Neural progenitor cell (in vitro differentiated cells): ENCODE measurements at regions not wholly inside any gene's neighbourhood (a gene's known extent, or its start where the extent isn't known, plus 50 kb on each side); places are given as distances from the start of the nearest gene placed in this dataset.
"Not testable (repeated sequence)": the region's sequence is repeated elsewhere in the genome, so short reads cannot be mapped to it uniquely, and the experiment has no call there.

ENCODE experiments used
- DNase-seq: peaks from one replicate; pipeline ENCODE4 v3.0.0-alpha.2; 2016; ENCODE audit warnings: low spot score
- H2AFZ ChIP-seq: fragments of 200-600 bp; sonication (generic); replicated peaks from 2 replicates; pipeline ENCODE4 v1.6.1; 2016; ENCODE audit warnings: antibody characterized with exemption
- H3F3A ChIP-seq: fragments of 200-600 bp; sonication (generic); 2 replicates; pipeline ENCODE4 v1.6.1; 2016; ENCODE audit warnings: antibody characterized with exemption, low read depth
- H3K27ac ChIP-seq: fragments of 200-600 bp; sonication (generic); 2 replicates; pipeline ENCODE4 v1.5.1; 2016; ENCODE audit warnings: mild to moderate bottlenecking
- H3K27me3 ChIP-seq: fragments of 200-600 bp; sonication (generic); 2 replicates; pipeline ENCODE4 v1.6.1; 2016; ENCODE audit warnings: mild to moderate bottlenecking, moderate library complexity
- H3K36me3 ChIP-seq: fragments of 200-600 bp; sonication (generic); 2 replicates; pipeline ENCODE4 v1.5.1; 2016
- H3K4me1 ChIP-seq: fragments of 200-600 bp; sonication (generic); 2 replicates; pipeline ENCODE4 v1.6.1; 2016; ENCODE audit warnings: mixed run types
- H3K4me2 ChIP-seq: fragments of 200-600 bp; sonication (generic); 2 replicates; pipeline ENCODE4 v1.6.1; 2016
- H3K4me3 ChIP-seq: fragments of 200-600 bp; sonication (generic); 2 replicates; pipeline ENCODE4 v1.5.1; 2016
- H3K79me2 ChIP-seq: fragments of 200-600 bp; sonication (generic); 2 replicates; pipeline ENCODE4 v1.6.1; 2016; ENCODE audit warnings: low read depth
- H3K9ac ChIP-seq: fragments of 200-600 bp; sonication (generic); 2 replicates; pipeline ENCODE4 v1.6.1; 2016
- H3K9me3 ChIP-seq: fragments of 200-600 bp; sonication (generic); 2 replicates; pipeline ENCODE4 v1.5.1; 2016; ENCODE audit warnings: low read depth
- H4K20me1 ChIP-seq: fragments of 200-600 bp; sonication (generic); 2 replicates; pipeline ENCODE4 v1.6.1; 2016; ENCODE audit warnings: low read depth
- H3K27ac Mint-ChIP-seq: 3 replicates; pipeline ENCODE4 v1.8.0; 2021; ENCODE audit warnings: mixed read lengths
- H3K27me3 Mint-ChIP-seq: 2 replicates; pipeline ENCODE4 v1.8.0; 2022; ENCODE audit warnings: low read depth, mild to moderate bottlenecking, inconsistent platforms, moderate library complexity, mixed read lengths; ENCODE audit not compliant: insufficient read depth
- H3K36me3 Mint-ChIP-seq: 3 replicates; pipeline ENCODE4 v1.8.0; 2021; ENCODE audit warnings: mixed read lengths
- H3K4me1 Mint-ChIP-seq: 3 replicates; pipeline ENCODE4 v1.8.0; 2021; ENCODE audit warnings: mixed read lengths
- H3K4me3 Mint-ChIP-seq: 3 replicates; pipeline ENCODE4 v1.8.0; 2021; ENCODE audit warnings: mild to moderate bottlenecking, moderate library complexity, mixed read lengths
- H3K9me3 Mint-ChIP-seq: 3 replicates; pipeline ENCODE4 v1.8.0; 2020; ENCODE audit warnings: mixed read lengths
- CTCF ChIP-seq: fragments of 200-600 bp; sonication (generic); IDR thresholded peaks from 2 replicates; pipeline ENCODE4 v1.5.1; 2017; ENCODE audit warnings: antibody characterized with exemption, mild to moderate bottlenecking
- EZH2 ChIP-seq: fragments of 200-600 bp; sonication (generic); IDR thresholded peaks from 2 replicates; pipeline ENCODE4 v1.6.1; 2017; ENCODE audit warnings: antibody characterized with exemption, mild to moderate bottlenecking, moderate library complexity
- EZH2phosphoT487 ChIP-seq: fragments of 200-600 bp; sonication (generic); IDR thresholded peaks from 2 replicates; pipeline ENCODE4 v1.6.1; 2017; ENCODE audit warnings: antibody characterized with exemption

- peaks cover under 1% of the 10 kb centered on the region for H3K9me3 ChIP-seq
- H3K36me3 Mint-ChIP-seq: no peaks in the 10 kb centered on the region
- H3K4me3 Mint-ChIP-seq: no peak overlapping the region
- no peak overlapping the region for H3K27ac Mint-ChIP-seq
- no peak overlapping the region for H3K9ac ChIP-seq
- no peaks in the 10 kb centered on the region for H3K4me1 ChIP-seq
- no peak for DNase-seq
- no peak for TF ChIP-seq CTCF
- no peak for TF ChIP-seq EZH2
- no peaks in the 10 kb centered on the region for H3K79me2 ChIP-seq
- H4K20me1 ChIP-seq: no peaks in the 10 kb centered on the region
- H3K4me2 ChIP-seq: no peak overlapping the region
- H3K9me3 Mint-ChIP-seq: peaks cover 41% of the 10 kb centered on the region
- no peak overlapping the region for H3K27ac ChIP-seq
- no peak overlapping the region for H2AFZ ChIP-seq
- no peak overlapping the region for H3K4me3 ChIP-seq
- peaks cover 2% of the 10 kb centered on the region for H3K27me3 Mint-ChIP-seq
- no peaks in the 10 kb centered on the region for H3K36me3 ChIP-seq
- H3F3A ChIP-seq: no peaks in the 10 kb centered on the region
- no peaks in the 10 kb centered on the region for H3K27me3 ChIP-seq
- no peaks in the 10 kb centered on the region for H3K4me1 Mint-ChIP-seq
Observed at GRCh38 chr20:30489614-30490003, 767.9 kb upstream of the DEFB115 start.

- no peaks in the 10 kb centered on the region for H4K20me1 ChIP-seq
- Mint-ChIP-seq H3K27ac (no peak overlapping the region), H3K36me3 (no peaks in the 10 kb centered on the region), H3K9me3 (peaks cover 39% of the 10 kb centered on the region), H3K27me3 (no peaks in the 10 kb centered on the region), H3K4me1 (no peaks in the 10 kb centered on the region), H3K4me3 (no peak overlapping the region)
- no peak overlapping the region for H3K9ac ChIP-seq
- no peaks in the 10 kb centered on the region for H3K4me1 ChIP-seq
- H3K4me3 ChIP-seq: no peak overlapping the region
- DNase-seq: no peak
- no peaks in the 10 kb centered on the region for H3K27me3 ChIP-seq
- peaks cover 8% of the 10 kb centered on the region for H3K9me3 ChIP-seq
- H3K27ac ChIP-seq: no peak overlapping the region
- no peaks in the 10 kb centered on the region for H3F3A ChIP-seq
- TF ChIP-seq EZH2 (no peak), EZH2phosphoT487 (no peak), CTCF (no peak)
- H2AFZ ChIP-seq: no peak overlapping the region
- H3K36me3 ChIP-seq: no peaks in the 10 kb centered on the region
- H3K4me2 ChIP-seq: no peak overlapping the region
- no peaks in the 10 kb centered on the region for H3K79me2 ChIP-seq
Observed at GRCh38 chr20:30491016-30491415, 766.4 kb upstream of the DEFB115 start.

- not testable (repeated sequence) for H3K4me2 ChIP-seq, DNase-seq, H2AFZ ChIP-seq, H3K27me3 ChIP-seq, H3K27ac ChIP-seq, H3K4me3 Mint-ChIP-seq, H3K27ac Mint-ChIP-seq, H3K27me3 Mint-ChIP-seq, H3F3A ChIP-seq, H3K4me1 Mint-ChIP-seq, H3K9ac ChIP-seq, H3K79me2 ChIP-seq, H3K36me3 ChIP-seq, H3K4me3 ChIP-seq, H3K4me1 ChIP-seq, H3K36me3 Mint-ChIP-seq, H4K20me1 ChIP-seq
- H3K9me3 Mint-ChIP-seq: peaks cover 19% of the 10 kb centered on the region
- H3K9me3 ChIP-seq: peaks cover 11% of the 10 kb centered on the region
Observed at GRCh38 chr20:30496656-30497055, 760.8 kb upstream of the DEFB115 start.

GRCh38 chr20:30497191-30497590, 760.3 kb upstream of the DEFB115 start:
- not testable (repeated sequence) for H3K36me3 ChIP-seq, H3K4me3 ChIP-seq, H4K20me1 ChIP-seq, H3K4me1 Mint-ChIP-seq, H2AFZ ChIP-seq, H3K79me2 ChIP-seq, DNase-seq, H3K4me1 ChIP-seq, H3F3A ChIP-seq, H3K27me3 Mint-ChIP-seq, H3K9ac ChIP-seq, H3K36me3 Mint-ChIP-seq, H3K4me3 Mint-ChIP-seq, H3K27me3 ChIP-seq, H3K27ac Mint-ChIP-seq, H3K4me2 ChIP-seq, H3K27ac ChIP-seq
- peaks cover 19% of the 10 kb centered on the region for H3K9me3 Mint-ChIP-seq
- H3K9me3 ChIP-seq: peaks cover 11% of the 10 kb centered on the region
